ENCODE measurements at regions not wholly inside any gene's neighbourhood (a gene's known extent, or its start where the extent isn't known, plus 50 kb on each side); places are given as distances from the start of the nearest gene placed in this dataset.

- DNase-seq, result no peak
These were observed 150.5 kb upstream of the SPRY1 start for GRCh38 chr4:123246085-123246484.

GRCh38 chr4:123248085-123248659 lies 148.4 kb upstream of the SPRY1 start:
- no peak for DNase-seq
- CTCF ChIA-PET, result no interaction called here

More at GRCh38 chr4:123246085-123246484, 150.5 kb upstream of the SPRY1 start:
- Mint-ChIP-seq H3K36me3 (no peaks in the 10 kb centered on the region), H3K27ac (no peak overlapping the region), H3K27me3 (no peaks in the 10 kb centered on the region), H3K4me1 (no peaks in the 10 kb centered on the region), H3K9me3 (peaks cover 14% of the 10 kb centered on the region), H3K4me3 (no peak overlapping the region)
- CTCF ChIA-PET, result no interaction called here

GRCh38 chr4:123249821-123250220 lies 146.8 kb upstream of the SPRY1 start:
- CTCF ChIA-PET, result no interaction called here
- no peak for DNase-seq
- no peak overlapping the region for H3K27ac Mint-ChIP-seq
- no peaks in the 10 kb centered on the region for H3K9me3 Mint-ChIP-seq
- no peaks in the 10 kb centered on the region for H3K4me1 Mint-ChIP-seq
- H3K27me3 Mint-ChIP-seq, result no peaks in the 10 kb centered on the region
- H3K36me3 Mint-ChIP-seq, result no peaks in the 10 kb centered on the region
- H3K4me3 Mint-ChIP-seq, result no peak overlapping the region

More at GRCh38 chr4:123248085-123248659, 148.4 kb upstream of the SPRY1 start:
- Mint-ChIP-seq H3K4me1 (no peaks in the 10 kb centered on the region), H3K4me3 (no peak overlapping the region), H3K9me3 (peaks cover 2% of the 10 kb centered on the region), H3K36me3 (no peaks in the 10 kb centered on the region), H3K27ac (no peak overlapping the region), H3K27me3 (no peaks in the 10 kb centered on the region)

GRCh38 chr4:123250843-123251242 lies 145.8 kb upstream of the SPRY1 start:
- no peaks in the 10 kb centered on the region for H3K4me1 Mint-ChIP-seq
- no peak for DNase-seq

GRCh38 chr4:123255971-123256370 lies 140.6 kb upstream of the SPRY1 start:
- Mint-ChIP-seq H3K36me3 (peaks cover 10% of the 10 kb centered on the region), H3K27ac (no peak overlapping the region)
- CTCF ChIA-PET, result no interaction called here

More at GRCh38 chr4:123250843-123251242, 145.8 kb upstream of the SPRY1 start:
- CTCF ChIA-PET, result no interaction called here
- no peaks in the 10 kb centered on the region for H3K27me3 Mint-ChIP-seq
- H3K4me3 Mint-ChIP-seq, result no peak overlapping the region
- no peaks in the 10 kb centered on the region for H3K9me3 Mint-ChIP-seq
- H3K36me3 Mint-ChIP-seq, result no peaks in the 10 kb centered on the region
- no peak overlapping the region for H3K27ac Mint-ChIP-seq

GRCh38 chr4:123256901-123257300 lies 139.7 kb upstream of the SPRY1 start:
- no peaks in the 10 kb centered on the region for H3K9me3 Mint-ChIP-seq
- DNase-seq, result no peak
- no peaks in the 10 kb centered on the region for H3K4me1 Mint-ChIP-seq
- CTCF ChIA-PET, result no interaction called here
- H3K4me3 Mint-ChIP-seq, result no peak overlapping the region
- H3K36me3 Mint-ChIP-seq, result peaks cover 13% of the 10 kb centered on the region
- no peaks in the 10 kb centered on the region for H3K27me3 Mint-ChIP-seq
- H3K27ac Mint-ChIP-seq, result no peak overlapping the region

More at GRCh38 chr4:123255971-123256370, 140.6 kb upstream of the SPRY1 start:
- no peaks in the 10 kb centered on the region for H3K27me3 Mint-ChIP-seq
- DNase-seq, result no peak
- no peaks in the 10 kb centered on the region for H3K4me1 Mint-ChIP-seq
- no peaks in the 10 kb centered on the region for H3K9me3 Mint-ChIP-seq
- H3K4me3 Mint-ChIP-seq, result no peak overlapping the region

- Mint-ChIP-seq H3K9me3 (no peaks in the 10 kb centered on the region), H3K27me3 (no peaks in the 10 kb centered on the region), H3K4me3 (no peak overlapping the region), H3K36me3 (peaks cover 13% of the 10 kb centered on the region), H3K4me1 (no peaks in the 10 kb centered on the region), H3K27ac (no peak overlapping the region)
- CTCF ChIA-PET, result no interaction called here
- DNase-seq, result no peak
These were observed 139.0 kb upstream of the SPRY1 start for GRCh38 chr4:123257591-123257990.

GRCh38 chr4:123259676-123260646 lies 136.6 kb upstream of the SPRY1 start:
- Mint-ChIP-seq H3K4me3 (no peak overlapping the region), H3K36me3 (peaks cover 13% of the 10 kb centered on the region), H3K27me3 (no peaks in the 10 kb centered on the region), H3K4me1 (no peaks in the 10 kb centered on the region), H3K9me3 (no peaks in the 10 kb centered on the region), H3K27ac (no peak overlapping the region)
- DNase-seq, result no peak
- CTCF ChIA-PET, result no interaction called here

- H3K27me3 Mint-ChIP-seq, result no peaks in the 10 kb centered on the region
- H3K36me3 Mint-ChIP-seq, result peaks cover 13% of the 10 kb centered on the region
- DNase-seq, result no peak
- CTCF ChIA-PET, result no interaction called here
- no peaks in the 10 kb centered on the region for H3K9me3 Mint-ChIP-seq
- no peak overlapping the region for H3K27ac Mint-ChIP-seq
- H3K4me3 Mint-ChIP-seq, result no peak overlapping the region
- no peaks in the 10 kb centered on the region for H3K4me1 Mint-ChIP-seq
These were observed 135.9 kb upstream of the SPRY1 start for GRCh38 chr4:123260653-123261052.

- no peaks in the 10 kb centered on the region for H3K9me3 Mint-ChIP-seq
- no peak overlapping the region for H3K4me3 Mint-ChIP-seq
- H3K27ac Mint-ChIP-seq, result no peak overlapping the region
- peaks cover 8% of the 10 kb centered on the region for H3K36me3 Mint-ChIP-seq
- H3K27me3 Mint-ChIP-seq, result no peaks in the 10 kb centered on the region
- no peaks in the 10 kb centered on the region for H3K4me1 Mint-ChIP-seq
- CTCF ChIA-PET, result no interaction called here
- DNase-seq, result no peak
These were observed 134.5 kb upstream of the SPRY1 start for GRCh38 chr4:123262080-123262479.

GRCh38 chr4:123265443-123265842 lies 131.2 kb upstream of the SPRY1 start:
- Mint-ChIP-seq H3K27ac (no peak overlapping the region), H3K4me1 (no peaks in the 10 kb centered on the region), H3K36me3 (peaks cover 3% of the 10 kb centered on the region), H3K27me3 (no peaks in the 10 kb centered on the region), H3K9me3 (no peaks in the 10 kb centered on the region), H3K4me3 (no peak overlapping the region)
- DNase-seq, result no peak
- CTCF ChIA-PET, result no interaction called here

GRCh38 chr4:123266221-123266620 lies 130.4 kb upstream of the SPRY1 start:
- DNase-seq, result no peak
- Mint-ChIP-seq H3K27ac (no peak overlapping the region), H3K36me3 (peaks cover under 1% of the 10 kb centered on the region), H3K27me3 (no peaks in the 10 kb centered on the region), H3K4me3 (no peak overlapping the region), H3K4me1 (no peaks in the 10 kb centered on the region), H3K9me3 (no peaks in the 10 kb centered on the region)
- CTCF ChIA-PET, result no interaction called here

GRCh38 chr4:123278755-123279154 lies 117.8 kb upstream of the SPRY1 start:
- no peaks in the 10 kb centered on the region for H3K27me3 Mint-ChIP-seq
- no peaks in the 10 kb centered on the region for H3K4me1 Mint-ChIP-seq
- no peaks in the 10 kb centered on the region for H3K9me3 Mint-ChIP-seq
- CTCF ChIA-PET, result no interaction called here
- DNase-seq, result no peak
- H3K4me3 Mint-ChIP-seq, result no peak overlapping the region
- H3K27ac Mint-ChIP-seq, result no peak overlapping the region
- H3K36me3 Mint-ChIP-seq, result no peaks in the 10 kb centered on the region

- Mint-ChIP-seq H3K27ac (no peak overlapping the region), H3K4me1 (no peaks in the 10 kb centered on the region), H3K9me3 (no peaks in the 10 kb centered on the region), H3K36me3 (no peaks in the 10 kb centered on the region), H3K4me3 (no peak overlapping the region), H3K27me3 (no peaks in the 10 kb centered on the region)
- CTCF ChIA-PET, result no interaction called here
- DNase-seq, result no peak
These were observed 113.2 kb upstream of the SPRY1 start for GRCh38 chr4:123283371-123283895.

GRCh38 chr4:123284168-123284567 lies 112.4 kb upstream of the SPRY1 start:
- Mint-ChIP-seq H3K27ac (no peak overlapping the region), H3K4me3 (no peak overlapping the region), H3K36me3 (no peaks in the 10 kb centered on the region), H3K27me3 (no peaks in the 10 kb centered on the region), H3K4me1 (no peaks in the 10 kb centered on the region), H3K9me3 (no peaks in the 10 kb centered on the region)
- no peak for DNase-seq
- CTCF ChIA-PET, result no interaction called here

Measured in activated naive CD4-positive, alpha-beta T cell treated with anti-CD3 and anti-CD28 coated beads, Interleukin-2, amount 10 ng/mL, durations not matched to agents 7 days and 5 days (primary cell).